Lung (tissue), 11 donors: ENCODE measurements at regions not wholly inside any gene's neighbourhood (a gene's known extent, or its start where the extent isn't known, plus 50 kb on each side); places are given as distances from the start of the nearest gene placed in this dataset.

Experiments
- ATAC-seq: fragments of 200-7000 bp; cut with Tn5 transposase; one replicate; pipeline ENCODE4 v1.9.1; 2020; ENCODE audit warnings: moderate number of reproducible peaks; ENCODE audit not compliant: insufficient read depth, low FRiP score
- DNase-seq, 3 donors: peaks; one replicate each; pipeline ENCODE4 v3.0.0-alpha.2; 2013 to 2017
- H3K27ac ChIP-seq, 2 donors: one replicate each; pipeline ENCODE4 v1.5.1; 2013; ENCODE audit warnings: mild to moderate bottlenecking in 2 of 2, moderate library complexity in 2 of 2, control low read depth in 1 of 2, inconsistent platforms in 1 of 2, low read depth in 1 of 2, low read length in 1 of 2
- H3K27me3 ChIP-seq, 3 donors: one replicate each; pipeline ENCODE4 v1.5.1; 2013; ENCODE audit warnings: low read length in 2 of 3; ENCODE audit not compliant: control insufficient read depth in 3 of 3, insufficient read depth in 3 of 3
- H3K36me3 ChIP-seq, 4 donors: one replicate each; pipeline ENCODE4 v1.5.1; 2013; ENCODE audit warnings: low read length in 4 of 4, mild to moderate bottlenecking in 1 of 4, moderate library complexity in 1 of 4; ENCODE audit not compliant: control insufficient read depth in 4 of 4, insufficient read depth in 4 of 4
- H3K4me1 ChIP-seq, 5 donors: one replicate each; pipeline ENCODE4 v1.5.1; 2013; ENCODE audit warnings: low read length in 5 of 5, mild to moderate bottlenecking in 2 of 5, moderate library complexity in 1 of 5; ENCODE audit not compliant: control insufficient read depth in 5 of 5, insufficient read depth in 5 of 5
- H3K4me3 ChIP-seq: one replicate; pipeline ENCODE4 v1.5.1; 2013; ENCODE audit warnings: mild to moderate bottlenecking, control low read depth, moderate library complexity
- H3K9ac ChIP-seq, 2 donors: one replicate each; pipeline ENCODE4 v1.5.1; 2013; ENCODE audit warnings: low read length in 2 of 2, control low read depth in 1 of 2; ENCODE audit not compliant: insufficient read depth in 1 of 2
- H3K9me3 ChIP-seq, 4 donors: one replicate each; pipeline ENCODE4 v1.5.1; 2013; ENCODE audit warnings: low read length in 3 of 4, mild to moderate bottlenecking in 1 of 4, moderate library complexity in 1 of 4; ENCODE audit not compliant: control insufficient read depth in 4 of 4, insufficient read depth in 3 of 4
- WGBS, 2 donors: extraction: QIAGEN DNeasy Blood & Tissue Kit; methylation state at CpG; one replicate each; pipeline ENCODE4 v1.1.7; 2013; 5-methylcytosine and 5-hydroxymethylcytosine counted together
- TF ChIP-seq, protein P1 (sequence below): IDR thresholded peaks from 2 replicates; pipeline ENCODE4 v1.5.1; 2012; ENCODE audit warnings: mild to moderate bottlenecking; ENCODE audit errors: control extremely low read depth, extremely low read depth
- donor health status: control.
- donor health status: control.
- donor health status: Bipolar disorder and iron deficiency.
- donor health status: healthy.
- donor health status: DM: yes; HTN: yes; CAD: no.

GRCh38 chr15:87368511-87368910, 888.0 kb downstream of the NTRK3 start:
- no peaks in the 10 kb centered on the region for H3K4me1 ChIP-seq
- TF ChIP-seq, protein P1, sequence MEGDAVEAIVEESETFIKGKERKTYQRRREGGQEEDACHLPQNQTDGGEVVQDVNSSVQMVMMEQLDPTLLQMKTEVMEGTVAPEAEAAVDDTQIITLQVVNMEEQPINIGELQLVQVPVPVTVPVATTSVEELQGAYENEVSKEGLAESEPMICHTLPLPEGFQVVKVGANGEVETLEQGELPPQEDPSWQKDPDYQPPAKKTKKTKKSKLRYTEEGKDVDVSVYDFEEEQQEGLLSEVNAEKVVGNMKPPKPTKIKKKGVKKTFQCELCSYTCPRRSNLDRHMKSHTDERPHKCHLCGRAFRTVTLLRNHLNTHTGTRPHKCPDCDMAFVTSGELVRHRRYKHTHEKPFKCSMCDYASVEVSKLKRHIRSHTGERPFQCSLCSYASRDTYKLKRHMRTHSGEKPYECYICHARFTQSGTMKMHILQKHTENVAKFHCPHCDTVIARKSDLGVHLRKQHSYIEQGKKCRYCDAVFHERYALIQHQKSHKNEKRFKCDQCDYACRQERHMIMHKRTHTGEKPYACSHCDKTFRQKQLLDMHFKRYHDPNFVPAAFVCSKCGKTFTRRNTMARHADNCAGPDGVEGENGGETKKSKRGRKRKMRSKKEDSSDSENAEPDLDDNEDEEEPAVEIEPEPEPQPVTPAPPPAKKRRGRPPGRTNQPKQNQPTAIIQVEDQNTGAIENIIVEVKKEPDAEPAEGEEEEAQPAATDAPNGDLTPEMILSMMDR: no peak
- DNase-seq (no peak), ATAC-seq (no peak)
- H3K36me3 ChIP-seq: no peaks in the 10 kb centered on the region
- H3K27me3 ChIP-seq: no peaks in the 10 kb centered on the region
- H3K9ac ChIP-seq: no peak overlapping the region
- no peak overlapping the region for H3K4me3 ChIP-seq
- peaks cover 0 to 6% (median 1%) of the 10 kb centered on the region in 4 donors for H3K9me3 ChIP-seq
- WGBS, 2 donors: 64 to 76% methylated on average over 2 of the region's 2 CpGs
- no peak overlapping the region for H3K27ac ChIP-seq

- ATAC-seq (no peak), DNase-seq (no peak)
- TF ChIP-seq, protein P1: no peak
- H3K4me1 ChIP-seq: no peaks in the 10 kb centered on the region
- 28 to 45% methylated on average over 2 of the region's 2 CpGs for WGBS, 2 donors
- H3K9me3 ChIP-seq: peaks cover 0 to 6% (median 1%) of the 10 kb centered on the region in 4 donors
- no peak overlapping the region for H3K4me3 ChIP-seq
- no peaks in the 10 kb centered on the region for H3K36me3 ChIP-seq
- no peak overlapping the region for H3K9ac ChIP-seq
- H3K27ac ChIP-seq: no peak overlapping the region
- H3K27me3 ChIP-seq: no peaks in the 10 kb centered on the region
Measured at GRCh38 chr15:87365186-87365585, 891.4 kb downstream of the NTRK3 start.

GRCh38 chr15:87362531-87362930, 894.0 kb downstream of the NTRK3 start:
- ATAC-seq: no peak
- no peaks in the 10 kb centered on the region for H3K27me3 ChIP-seq

More at GRCh38 chr15:87362531-87362930, 894.0 kb downstream of the NTRK3 start:
- H3K9ac ChIP-seq: no peak overlapping the region
- H3K4me3 ChIP-seq: no peak overlapping the region
- 76 to 81% methylated on average over 2 of the region's 2 CpGs for WGBS, 2 donors
- H3K36me3 ChIP-seq: no peaks in the 10 kb centered on the region
- no peak overlapping the region for H3K27ac ChIP-seq
- TF ChIP-seq, protein P1: no peak
- no peaks in the 10 kb centered on the region for H3K9me3 ChIP-seq
- peaks cover 0 to 7% (median 0%) of the 10 kb centered on the region in 5 donors for H3K4me1 ChIP-seq
- DNase-seq: no peak
